SK-N-SH (cell line): ENCODE measurements at regions not wholly inside any gene's neighbourhood (a gene's known extent, or its start where the extent isn't known, plus 50 kb on each side); places are given as distances from the start of the nearest gene placed in this dataset.

Experiments used
- CTCF ChIA-PET: fragments of 300-600, 350-600 bp; formaldehyde crosslinking; extraction: SDS; loops from one replicate; lab custom pipeline; 2021; lab: Yijun Ruan, JAX
- POLR2A ChIA-PET: fragments of 350-600 bp; sonication (Branson Sonifier 250); formaldehyde crosslinking; extraction: SDS; loops from one replicate; lab custom pipeline; 2020; ENCODE audit warnings: antibody characterized with exemption, inconsistent platforms; lab: Yijun Ruan, JAX
- DNase-seq: peaks from one replicate; pipeline ENCODE4 v3.0.0; 2012
- H2AFZ ChIP-seq: fragments of 200-600 bp; sonication (generic); 2 replicates; pipeline ENCODE4 v1.8.1; 2016; ENCODE audit warnings: antibody characterized with exemption, mild to moderate bottlenecking, low read depth
- H3F3A ChIP-seq: fragments of 200-600 bp; sonication (generic); replicated peaks from 2 replicates; pipeline ENCODE3; 2016; ENCODE audit warnings: antibody characterized with exemption, mild to moderate bottlenecking; ENCODE audit not compliant: insufficient read depth
- H3K27ac ChIP-seq, 2 experiments: fragments of 200-500 bp in 1 of 2; fragments of 200-600 bp in 1 of 2; sonication (Bioruptor generic) in 1 of 2; sonication (generic), shearing (Covaris generic) in 1 of 2; 2 replicates each; pipeline versions ENCODE4 v1.5.1 to v1.6.1; 2014 to 2016; ENCODE audit warnings: low read depth in 2 of 2, inconsistent platforms in 1 of 2, low read length in 1 of 2, mild to moderate bottlenecking in 1 of 2, mixed read lengths in 1 of 2
- H3K27me3 ChIP-seq: fragments of 200-600 bp; sonication (generic), shearing (Covaris generic); 2 replicates; pipeline ENCODE4 v1.6.1; 2016; ENCODE audit warnings: mixed run types; ENCODE audit not compliant: insufficient read depth
- H3K36me3 ChIP-seq, 2 experiments: fragments of 200-500 bp in 1 of 2; fragments of 200-600 bp in 1 of 2; sonication (Bioruptor generic) in 1 of 2; sonication (generic) in 1 of 2; replicated peaks in 1 of 2; 2 replicates each; pipeline versions ENCODE3 to v1.5.1; 2014 to 2016; ENCODE audit warnings: low read length in 1 of 2, mild to moderate bottlenecking in 1 of 2; ENCODE audit not compliant: insufficient read depth in 2 of 2, control insufficient read depth in 1 of 2
- H3K4me1 ChIP-seq, 2 experiments: fragments of 200-500 bp in 1 of 2; fragments of 200-600 bp in 1 of 2; sonication (Bioruptor generic) in 1 of 2; sonication (generic), shearing (Covaris generic) in 1 of 2; 2 replicates each; pipeline versions ENCODE4 v1.5.1 to v1.6.1; 2014 to 2016; ENCODE audit warnings: low read depth in 1 of 2, low read length in 1 of 2, mixed run types in 1 of 2; ENCODE audit not compliant: insufficient read depth in 2 of 2, control insufficient read depth in 1 of 2
- H3K4me2 ChIP-seq: fragments of 200-600 bp; sonication (generic), shearing (Covaris generic); 2 replicates; pipeline ENCODE4 v1.6.1; 2017; ENCODE audit warnings: mixed run types
- H3K4me3 ChIP-seq, 2 experiments: fragments of 200-500 bp in 1 of 2; fragments of 200-600 bp in 1 of 2; sonication (Bioruptor generic) in 1 of 2; sonication (generic), shearing (Covaris generic) in 1 of 2; 2 replicates each; pipeline versions ENCODE4 v1.5.1 to v1.8.1; 2014 to 2016; ENCODE audit warnings: low read depth in 2 of 2, inconsistent platforms in 1 of 2, low read length in 1 of 2, mild to moderate bottlenecking in 1 of 2, mixed read lengths in 1 of 2, moderate library complexity in 1 of 2
- H3K79me2 ChIP-seq: fragments of 200-600 bp; sonication (generic); 2 replicates; pipeline ENCODE4 v1.8.1; 2017; ENCODE audit warnings: mild to moderate bottlenecking; ENCODE audit not compliant: insufficient read depth
- H3K9ac ChIP-seq: fragments of 200-600 bp; sonication (generic); 2 replicates; pipeline ENCODE4 v1.6.1; 2017; ENCODE audit warnings: mixed run types
- H3K9me2 ChIP-seq: fragments of 200-600 bp; sonication (generic); 2 replicates; pipeline ENCODE4 v1.6.1; 2017; ENCODE audit warnings: mixed run types
- H3K9me3 ChIP-seq: fragments of 200-600 bp; sonication (generic); 2 replicates; pipeline ENCODE4 v1.6.1; 2017; ENCODE audit warnings: mixed run types, mild to moderate bottlenecking, moderate library complexity
- H4K20me1 ChIP-seq: fragments of 200-600 bp; sonication (generic); 2 replicates; pipeline ENCODE4 v1.6.1; 2017; ENCODE audit warnings: mild to moderate bottlenecking, mixed run types; ENCODE audit not compliant: insufficient read depth
- CHD2 ChIP-seq: fragments of 150-350 bp; IDR thresholded peaks from 2 replicates; pipeline ENCODE4 v1.6.1; 2018; ENCODE audit warnings: low read length; ENCODE audit not compliant: partially characterized antibody
- EZH2phosphoT487 ChIP-seq: fragments of 200-600 bp; sonication (generic); IDR thresholded peaks from 2 replicates; pipeline ENCODE4 v1.6.1; 2017; ENCODE audit warnings: low read depth, mixed run types, mild to moderate bottlenecking, antibody characterized with exemption, moderate library complexity, borderline replicate concordance
- GABPA ChIP-seq: IDR thresholded peaks from 2 replicates; pipeline ENCODE4 v1.4.0; 2012; ENCODE audit warnings: low read depth, mild to moderate bottlenecking
- MEF2A ChIP-seq: IDR thresholded peaks from 2 replicates; pipeline ENCODE4 v1.4.0; 2012; ENCODE audit warnings: low read depth, borderline replicate concordance
- MXI1 ChIP-seq: IDR thresholded peaks from 2 replicates; pipeline ENCODE4 v1.6.1; 2012; ENCODE audit warnings: mild to moderate bottlenecking, low read depth, low read length, improper control_type of control experiment
- NFIC ChIP-seq: IDR thresholded peaks from 2 replicates; pipeline ENCODE4 v1.4.0; 2012; ENCODE audit warnings: borderline replicate concordance
- NRF1 ChIP-seq: IDR thresholded peaks from 2 replicates; pipeline ENCODE4 v1.6.1; 2012; ENCODE audit warnings: low read depth, mild to moderate bottlenecking, low read length
- POLR2AphosphoS5 ChIP-seq: IDR thresholded peaks from 2 replicates; pipeline ENCODE4 v1.6.1; 2012; ENCODE audit warnings: low read depth, low read length
- RAD21 ChIP-seq: IDR thresholded peaks from 2 replicates; pipeline ENCODE4 v1.6.1; 2012; ENCODE audit warnings: mild to moderate bottlenecking, low read length
- RFX5 ChIP-seq: IDR thresholded peaks from 2 replicates; pipeline ENCODE4 v1.6.1; 2012; ENCODE audit warnings: mild to moderate bottlenecking, improper control_type of control experiment, low read length
- SMC3 ChIP-seq: IDR thresholded peaks from 2 replicates; pipeline ENCODE4 v1.6.1; 2012; ENCODE audit warnings: low read depth, low read length, improper control_type of control experiment
- TEAD4 ChIP-seq: IDR thresholded peaks from 2 replicates; pipeline ENCODE4 v1.4.0; 2012; ENCODE audit warnings: mild to moderate bottlenecking, borderline replicate concordance; ENCODE audit not compliant: insufficient read depth
- WGBS: methylation state at CpG from one replicate; pipeline ENCODE4 v1.1.6; 2017; ENCODE audit warnings: low lambda C conversion rate; 5-methylcytosine and 5-hydroxymethylcytosine counted together
- TF ChIP-seq, protein P1 (sequence below): fragments of 150-350 bp; IDR thresholded peaks from 2 replicates; pipeline ENCODE4 v1.6.1; 2016; ENCODE audit warnings: mild to moderate bottlenecking, low read depth, low read length
- TF ChIP-seq, protein P2 (sequence below): IDR thresholded peaks from 2 replicates; pipeline ENCODE4 v1.6.1; 2012; ENCODE audit warnings: mild to moderate bottlenecking, low read depth, low read length, moderate library complexity
- TF ChIP-seq, protein P3 (sequence below): IDR thresholded peaks from 2 replicates; pipeline ENCODE4 v1.4.0; 2012; ENCODE audit warnings: low read depth, borderline replicate concordance

DNA sequence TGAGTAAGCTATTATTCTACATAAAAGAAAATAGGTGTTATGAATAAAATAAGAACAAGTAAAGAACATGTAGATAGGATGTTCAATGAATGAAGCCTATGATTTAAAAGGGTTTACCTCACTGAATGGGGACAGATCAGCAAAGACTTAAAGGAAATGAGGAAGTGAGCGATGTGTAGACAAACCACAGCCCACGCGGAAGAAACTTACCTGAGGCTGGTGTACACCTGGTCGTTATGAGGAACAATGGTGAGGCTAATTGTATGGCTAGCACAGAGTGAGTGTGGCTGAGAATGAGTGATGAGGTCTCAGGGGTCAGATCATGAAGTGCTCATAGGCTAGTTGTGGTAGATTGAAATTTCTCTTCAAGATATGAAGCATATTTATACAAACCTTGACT is 221.7 kb downstream of the ALG10B start:
- H3K9me2 ChIP-seq, result no peaks in the 10 kb centered on the region
- H2AFZ ChIP-seq, result no peak overlapping the region

DNA sequence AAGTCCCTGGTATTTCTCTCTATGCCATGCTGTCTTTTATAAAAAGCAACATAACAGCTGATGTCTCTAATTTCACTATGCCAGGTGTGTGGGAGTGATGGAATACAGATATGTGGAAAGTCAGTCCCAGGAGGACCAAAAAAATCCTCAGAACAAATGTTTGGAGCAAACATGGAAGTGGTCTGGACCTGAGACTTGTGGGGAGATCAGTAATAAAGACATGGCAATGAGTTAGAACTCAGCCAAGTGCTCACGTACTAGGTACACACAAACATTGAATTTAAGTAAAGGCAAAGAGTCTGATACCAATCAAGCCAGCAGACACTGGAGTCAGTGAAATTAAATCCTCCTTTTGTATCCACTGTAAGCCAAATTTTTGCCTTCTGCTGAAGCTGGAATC is 223.6 kb downstream of the ALG10B start:
- H4K20me1 ChIP-seq, result no peaks in the 10 kb centered on the region
- H3K4me1 ChIP-seq, result no peaks in the 10 kb centered on the region
- H3K9me3 ChIP-seq, result no peaks in the 10 kb centered on the region
- no peak for TF ChIP-seq MXI1
- TF ChIP-seq, all 33 proteins: peak for 0
- CTCF ChIA-PET, result no interaction called here
- H3K27ac ChIP-seq, result no peak overlapping the region
- no peak overlapping the region for H2AFZ ChIP-seq
- no peaks in the 10 kb centered on the region for H3K9me2 ChIP-seq
- no peak overlapping the region for H3K4me3 ChIP-seq
- POLR2A ChIA-PET, result no interaction called here
- H3K36me3 ChIP-seq, result no peaks in the 10 kb centered on the region
- no peaks in the 10 kb centered on the region for H3F3A ChIP-seq
- 29% methylated on average over 1 of the region's 1 CpG for WGBS
- H3K4me2 ChIP-seq, result no peak overlapping the region
- no peaks in the 10 kb centered on the region for H3K27me3 ChIP-seq
- no peak for DNase-seq
- H3K79me2 ChIP-seq, result no peaks in the 10 kb centered on the region
- H3K9ac ChIP-seq, result no peak overlapping the region

More for the DNA sequence above, 221.7 kb downstream of the ALG10B start:
- no peak for TF ChIP-seq TEAD4
- no peak for TF ChIP-seq NFIC
- no peak for TF ChIP-seq GABPA
- TF ChIP-seq POLR2AphosphoS5, result no peak
- TF ChIP-seq, protein P1, sequence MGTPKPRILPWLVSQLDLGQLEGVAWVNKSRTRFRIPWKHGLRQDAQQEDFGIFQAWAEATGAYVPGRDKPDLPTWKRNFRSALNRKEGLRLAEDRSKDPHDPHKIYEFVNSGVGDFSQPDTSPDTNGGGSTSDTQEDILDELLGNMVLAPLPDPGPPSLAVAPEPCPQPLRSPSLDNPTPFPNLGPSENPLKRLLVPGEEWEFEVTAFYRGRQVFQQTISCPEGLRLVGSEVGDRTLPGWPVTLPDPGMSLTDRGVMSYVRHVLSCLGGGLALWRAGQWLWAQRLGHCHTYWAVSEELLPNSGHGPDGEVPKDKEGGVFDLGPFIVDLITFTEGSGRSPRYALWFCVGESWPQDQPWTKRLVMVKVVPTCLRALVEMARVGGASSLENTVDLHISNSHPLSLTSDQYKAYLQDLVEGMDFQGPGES, result no peak
- TF ChIP-seq, protein P2, sequence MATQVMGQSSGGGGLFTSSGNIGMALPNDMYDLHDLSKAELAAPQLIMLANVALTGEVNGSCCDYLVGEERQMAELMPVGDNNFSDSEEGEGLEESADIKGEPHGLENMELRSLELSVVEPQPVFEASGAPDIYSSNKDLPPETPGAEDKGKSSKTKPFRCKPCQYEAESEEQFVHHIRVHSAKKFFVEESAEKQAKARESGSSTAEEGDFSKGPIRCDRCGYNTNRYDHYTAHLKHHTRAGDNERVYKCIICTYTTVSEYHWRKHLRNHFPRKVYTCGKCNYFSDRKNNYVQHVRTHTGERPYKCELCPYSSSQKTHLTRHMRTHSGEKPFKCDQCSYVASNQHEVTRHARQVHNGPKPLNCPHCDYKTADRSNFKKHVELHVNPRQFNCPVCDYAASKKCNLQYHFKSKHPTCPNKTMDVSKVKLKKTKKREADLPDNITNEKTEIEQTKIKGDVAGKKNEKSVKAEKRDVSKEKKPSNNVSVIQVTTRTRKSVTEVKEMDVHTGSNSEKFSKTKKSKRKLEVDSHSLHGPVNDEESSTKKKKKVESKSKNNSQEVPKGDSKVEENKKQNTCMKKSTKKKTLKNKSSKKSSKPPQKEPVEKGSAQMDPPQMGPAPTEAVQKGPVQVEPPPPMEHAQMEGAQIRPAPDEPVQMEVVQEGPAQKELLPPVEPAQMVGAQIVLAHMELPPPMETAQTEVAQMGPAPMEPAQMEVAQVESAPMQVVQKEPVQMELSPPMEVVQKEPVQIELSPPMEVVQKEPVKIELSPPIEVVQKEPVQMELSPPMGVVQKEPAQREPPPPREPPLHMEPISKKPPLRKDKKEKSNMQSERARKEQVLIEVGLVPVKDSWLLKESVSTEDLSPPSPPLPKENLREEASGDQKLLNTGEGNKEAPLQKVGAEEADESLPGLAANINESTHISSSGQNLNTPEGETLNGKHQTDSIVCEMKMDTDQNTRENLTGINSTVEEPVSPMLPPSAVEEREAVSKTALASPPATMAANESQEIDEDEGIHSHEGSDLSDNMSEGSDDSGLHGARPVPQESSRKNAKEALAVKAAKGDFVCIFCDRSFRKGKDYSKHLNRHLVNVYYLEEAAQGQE, result no peak
- TF ChIP-seq RFX5, result no peak
- no peak for TF ChIP-seq MEF2A
- TF ChIP-seq MXI1, result no peak
- TF ChIP-seq RAD21, result no peak
- TF ChIP-seq EZH2phosphoT487, result no peak
- TF ChIP-seq NRF1, result no peak
- no peak for TF ChIP-seq SMC3
- TF ChIP-seq, protein P3, sequence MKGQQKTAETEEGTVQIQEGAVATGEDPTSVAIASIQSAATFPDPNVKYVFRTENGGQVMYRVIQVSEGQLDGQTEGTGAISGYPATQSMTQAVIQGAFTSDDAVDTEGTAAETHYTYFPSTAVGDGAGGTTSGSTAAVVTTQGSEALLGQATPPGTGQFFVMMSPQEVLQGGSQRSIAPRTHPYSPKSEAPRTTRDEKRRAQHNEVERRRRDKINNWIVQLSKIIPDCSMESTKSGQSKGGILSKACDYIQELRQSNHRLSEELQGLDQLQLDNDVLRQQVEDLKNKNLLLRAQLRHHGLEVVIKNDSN, result no peak
- TF ChIP-seq CHD2, result no peak
- Histone ChIP-seq H3K4me2 (no peak overlapping the region), H3K27ac (no peak overlapping the region), H3K27me3 (no peaks in the 10 kb centered on the region), H4K20me1 (no peaks in the 10 kb centered on the region), H3K79me2 (no peaks in the 10 kb centered on the region), H3K4me3 (no peak overlapping the region), H3K4me1 (no peaks in the 10 kb centered on the region), H3K9ac (no peak overlapping the region), H3F3A (no peaks in the 10 kb centered on the region), H3K9me3 (no peaks in the 10 kb centered on the region), H3K36me3 (no peaks in the 10 kb centered on the region)
- ChIA-PET POLR2A (no interaction called here), CTCF (no interaction called here)
- WGBS, result 23% methylated on average over 4 of the region's 4 CpGs
- DNase-seq, result no peak
